Nephron progenitor cell (in vitro differentiated cells): ENCODE measurements at regions not wholly inside any gene's neighbourhood (a gene's known extent, or its start where the extent isn't known, plus 50 kb on each side); places are given as distances from the start of the nearest gene placed in this dataset.

Experiments used
- DNase-seq: peaks from one replicate; pipeline ENCODE4 v3.0.0; 2021
- H3K27ac Mint-ChIP-seq: 2 replicates; pipeline ENCODE4 v1.8.0; 2021; ENCODE audit warnings: mild to moderate bottlenecking, moderate library complexity, mixed read lengths
- H3K27me3 Mint-ChIP-seq: 2 replicates; pipeline ENCODE4 v1.8.0; 2021; ENCODE audit warnings: mild to moderate bottlenecking, low read depth, mixed read lengths; ENCODE audit not compliant: poor library complexity
- H3K36me3 Mint-ChIP-seq: 2 replicates; pipeline ENCODE4 v1.8.0; 2021; ENCODE audit warnings: low read depth, mixed read lengths
- H3K4me1 Mint-ChIP-seq: 2 replicates; pipeline ENCODE4 v1.8.0; 2021; ENCODE audit warnings: mixed read lengths
- H3K4me3 Mint-ChIP-seq: 2 replicates; pipeline ENCODE4 v1.8.0; 2021; ENCODE audit warnings: mild to moderate bottlenecking, moderate library complexity, mixed read lengths
- H3K9me3 Mint-ChIP-seq: 2 replicates; pipeline ENCODE4 v1.8.0; 2021; ENCODE audit warnings: mild to moderate bottlenecking, moderate library complexity, mixed read lengths
- CTCF ChIP-seq: fragments of 200-600 bp; sonication (generic); IDR thresholded peaks from 2 replicates; pipeline ENCODE4 v1.5.0; 2021; ENCODE audit warnings: antibody characterized with exemption

- Mint-ChIP-seq H3K27me3 (peaks cover 39% of the 10 kb centered on the region), H3K4me1 (peaks cover 7% of the 10 kb centered on the region), H3K4me3 (peak overlapping the region; percentile 91), H3K9me3 (peaks cover 19% of the 10 kb centered on the region), H3K36me3 (no peaks in the 10 kb centered on the region), H3K27ac (peak overlapping the region; percentile 96)
- no peak for TF ChIP-seq CTCF
- peak; percentile 85 for DNase-seq
These were observed 158.1 kb upstream of the ZNF184 start for GRCh38 chr6:27630727-27631608.

GRCh38 chr6:27624694-27625262 lies 151.9 kb upstream of the ZNF184 start:
- TF ChIP-seq CTCF: no peak
- no peak for DNase-seq
- H3K9me3 Mint-ChIP-seq: no peaks in the 10 kb centered on the region
- peaks cover 28% of the 10 kb centered on the region for H3K27me3 Mint-ChIP-seq
- H3K36me3 Mint-ChIP-seq: no peaks in the 10 kb centered on the region
- H3K4me1 Mint-ChIP-seq: peaks cover 7% of the 10 kb centered on the region
- no peak overlapping the region for H3K27ac Mint-ChIP-seq
- no peak overlapping the region for H3K4me3 Mint-ChIP-seq

GRCh38 chr6:27623103-27623502 lies 150.2 kb upstream of the ZNF184 start:
- Mint-ChIP-seq H3K9me3 (no peaks in the 10 kb centered on the region), H3K4me3 (no peak overlapping the region), H3K27ac (no peak overlapping the region), H3K4me1 (peaks cover 16% of the 10 kb centered on the region), H3K36me3 (no peaks in the 10 kb centered on the region), H3K27me3 (peaks cover 26% of the 10 kb centered on the region)
- DNase-seq: no peak
- TF ChIP-seq CTCF: no peak

- DNase-seq: no peak
- Mint-ChIP-seq H3K27me3 (peaks cover 40% of the 10 kb centered on the region), H3K36me3 (no peaks in the 10 kb centered on the region), H3K4me3 (peak overlapping the region; percentile 1), H3K4me1 (peaks cover 33% of the 10 kb centered on the region), H3K9me3 (no peaks in the 10 kb centered on the region), H3K27ac (no peak overlapping the region)
- TF ChIP-seq CTCF: no peak
These were observed 146.5 kb upstream of the ZNF184 start for GRCh38 chr6:27619436-27619835.

- Mint-ChIP-seq H3K4me3 (peak overlapping the region; percentile 93), H3K9me3 (no peaks in the 10 kb centered on the region), H3K27ac (peak overlapping the region; percentile 88), H3K27me3 (peaks cover 49% of the 10 kb centered on the region), H3K4me1 (peaks cover 27% of the 10 kb centered on the region), H3K36me3 (no peaks in the 10 kb centered on the region)
- DNase-seq: peak; percentile 36
- TF ChIP-seq CTCF: no peak
These were observed 145.1 kb upstream of the ZNF184 start for GRCh38 chr6:27617700-27618689.
